WTC11 (cell line): ENCODE measurements at regions not wholly inside any gene's neighbourhood (a gene's known extent, or its start where the extent isn't known, plus 50 kb on each side); places are given as distances from the start of the nearest gene placed in this dataset.

Experiments used
- ESRRA ChIP-seq: sonication (generic); formaldehyde crosslinking; IDR thresholded peaks from 2 replicates; pipeline ENCODE4 v1.8.1; 2022; ENCODE audit warnings: mild to moderate bottlenecking, missing genetic modification reagents, borderline replicate concordance
- FOXJ3 ChIP-seq: sonication (generic); formaldehyde crosslinking; IDR thresholded peaks from 2 replicates; pipeline ENCODE4 v1.9.0; 2021; ENCODE audit warnings: missing genetic modification reagents, mild to moderate bottlenecking, borderline replicate concordance
- GABPB1 ChIP-seq: sonication (generic); formaldehyde crosslinking; IDR thresholded peaks from 2 replicates; pipeline ENCODE4 v1.8.1; 2023; ENCODE audit warnings: mild to moderate bottlenecking, missing genetic modification reagents
- GTF2I ChIP-seq: fragments of 250-450 bp; sonication (Bioruptor Pico); conservative IDR thresholded peaks from 2 replicates; pipeline ENCODE4 v1.4.0; 2021; ENCODE audit warnings: mild to moderate bottlenecking
- RELA ChIP-seq: sonication (generic); formaldehyde crosslinking; IDR thresholded peaks from 2 replicates; pipeline ENCODE4 v1.8.1; 2022; ENCODE audit warnings: missing genetic modification reagents, mild to moderate bottlenecking, borderline replicate concordance
- SOX15 ChIP-seq: fragments of 250-450 bp; sonication (Bioruptor Pico); IDR thresholded peaks from 2 replicates; pipeline ENCODE4 v1.9.0; 2021; ENCODE audit warnings: mild to moderate bottlenecking
- TEAD4 ChIP-seq: sonication (generic); formaldehyde crosslinking; IDR thresholded peaks from 2 replicates; pipeline ENCODE4 v1.8.0; 2022; ENCODE audit warnings: mild to moderate bottlenecking, missing genetic modification reagents
- ZNF232 ChIP-seq: sonication (generic); formaldehyde crosslinking; IDR thresholded peaks from 2 replicates; pipeline ENCODE4 v1.8.0; 2022; ENCODE audit warnings: mild to moderate bottlenecking, missing genetic modification reagents
- TF ChIP-seq, protein P1 (sequence below): fragments of 200-600 bp; IDR thresholded peaks from 2 replicates; pipeline ENCODE4 v1.8.0; 2022; ENCODE audit warnings: antibody characterized with exemption
- TF ChIP-seq, protein P2 (sequence below): sonication (generic); formaldehyde crosslinking; IDR thresholded peaks from 2 replicates; pipeline ENCODE4 v1.8.1; 2023; ENCODE audit warnings: mild to moderate bottlenecking, missing genetic modification reagents, borderline replicate concordance
- TF ChIP-seq, protein P3 (sequence below): sonication (generic); formaldehyde crosslinking; conservative IDR thresholded peaks from 2 replicates; pipeline ENCODE4 v1.8.1; 2022; ENCODE audit warnings: mild to moderate bottlenecking, missing genetic modification reagents
- TF ChIP-seq, protein P4 (sequence below): sonication (generic); formaldehyde crosslinking; IDR thresholded peaks from 2 replicates; pipeline ENCODE4 v1.8.1; 2023; ENCODE audit warnings: mild to moderate bottlenecking, missing genetic modification reagents

DNA sequence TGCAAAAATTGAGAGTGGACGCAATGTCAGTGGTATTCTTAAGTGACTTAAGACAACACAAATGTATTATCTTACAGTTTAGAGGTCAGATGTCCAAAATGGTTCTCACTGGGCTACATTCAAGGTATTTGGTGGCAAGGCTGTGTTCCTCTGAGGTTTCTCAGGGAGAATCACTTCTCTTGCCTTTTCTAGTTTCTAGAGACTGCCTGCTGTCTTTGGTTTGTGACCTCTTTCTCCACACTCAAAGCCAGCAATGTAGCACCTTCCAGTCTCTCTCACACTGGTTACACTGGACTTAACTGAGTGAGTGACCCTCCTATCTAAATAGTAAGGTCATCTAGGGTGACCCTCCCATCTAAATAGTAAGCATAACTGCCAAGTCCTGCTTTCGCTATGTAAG lies 613.2 kb upstream of the COBL start:
- TF ChIP-seq, protein P1, sequence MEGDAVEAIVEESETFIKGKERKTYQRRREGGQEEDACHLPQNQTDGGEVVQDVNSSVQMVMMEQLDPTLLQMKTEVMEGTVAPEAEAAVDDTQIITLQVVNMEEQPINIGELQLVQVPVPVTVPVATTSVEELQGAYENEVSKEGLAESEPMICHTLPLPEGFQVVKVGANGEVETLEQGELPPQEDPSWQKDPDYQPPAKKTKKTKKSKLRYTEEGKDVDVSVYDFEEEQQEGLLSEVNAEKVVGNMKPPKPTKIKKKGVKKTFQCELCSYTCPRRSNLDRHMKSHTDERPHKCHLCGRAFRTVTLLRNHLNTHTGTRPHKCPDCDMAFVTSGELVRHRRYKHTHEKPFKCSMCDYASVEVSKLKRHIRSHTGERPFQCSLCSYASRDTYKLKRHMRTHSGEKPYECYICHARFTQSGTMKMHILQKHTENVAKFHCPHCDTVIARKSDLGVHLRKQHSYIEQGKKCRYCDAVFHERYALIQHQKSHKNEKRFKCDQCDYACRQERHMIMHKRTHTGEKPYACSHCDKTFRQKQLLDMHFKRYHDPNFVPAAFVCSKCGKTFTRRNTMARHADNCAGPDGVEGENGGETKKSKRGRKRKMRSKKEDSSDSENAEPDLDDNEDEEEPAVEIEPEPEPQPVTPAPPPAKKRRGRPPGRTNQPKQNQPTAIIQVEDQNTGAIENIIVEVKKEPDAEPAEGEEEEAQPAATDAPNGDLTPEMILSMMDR = no peak
- no peak for TF ChIP-seq FOXJ3 (CRISPR knock-in tag)
- TF ChIP-seq TEAD4 = no peak
- TF ChIP-seq, protein P2, sequence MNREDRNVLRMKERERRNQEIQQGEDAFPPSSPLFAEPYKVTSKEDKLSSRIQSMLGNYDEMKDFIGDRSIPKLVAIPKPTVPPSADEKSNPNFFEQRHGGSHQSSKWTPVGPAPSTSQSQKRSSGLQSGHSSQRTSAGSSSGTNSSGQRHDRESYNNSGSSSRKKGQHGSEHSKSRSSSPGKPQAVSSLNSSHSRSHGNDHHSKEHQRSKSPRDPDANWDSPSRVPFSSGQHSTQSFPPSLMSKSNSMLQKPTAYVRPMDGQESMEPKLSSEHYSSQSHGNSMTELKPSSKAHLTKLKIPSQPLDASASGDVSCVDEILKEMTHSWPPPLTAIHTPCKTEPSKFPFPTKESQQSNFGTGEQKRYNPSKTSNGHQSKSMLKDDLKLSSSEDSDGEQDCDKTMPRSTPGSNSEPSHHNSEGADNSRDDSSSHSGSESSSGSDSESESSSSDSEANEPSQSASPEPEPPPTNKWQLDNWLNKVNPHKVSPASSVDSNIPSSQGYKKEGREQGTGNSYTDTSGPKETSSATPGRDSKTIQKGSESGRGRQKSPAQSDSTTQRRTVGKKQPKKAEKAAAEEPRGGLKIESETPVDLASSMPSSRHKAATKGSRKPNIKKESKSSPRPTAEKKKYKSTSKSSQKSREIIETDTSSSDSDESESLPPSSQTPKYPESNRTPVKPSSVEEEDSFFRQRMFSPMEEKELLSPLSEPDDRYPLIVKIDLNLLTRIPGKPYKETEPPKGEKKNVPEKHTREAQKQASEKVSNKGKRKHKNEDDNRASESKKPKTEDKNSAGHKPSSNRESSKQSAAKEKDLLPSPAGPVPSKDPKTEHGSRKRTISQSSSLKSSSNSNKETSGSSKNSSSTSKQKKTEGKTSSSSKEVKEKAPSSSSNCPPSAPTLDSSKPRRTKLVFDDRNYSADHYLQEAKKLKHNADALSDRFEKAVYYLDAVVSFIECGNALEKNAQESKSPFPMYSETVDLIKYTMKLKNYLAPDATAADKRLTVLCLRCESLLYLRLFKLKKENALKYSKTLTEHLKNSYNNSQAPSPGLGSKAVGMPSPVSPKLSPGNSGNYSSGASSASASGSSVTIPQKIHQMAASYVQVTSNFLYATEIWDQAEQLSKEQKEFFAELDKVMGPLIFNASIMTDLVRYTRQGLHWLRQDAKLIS (CRISPR knock-in tag) = no peak
- TF ChIP-seq GABPB1 (CRISPR knock-in tag) = no peak
- TF ChIP-seq, protein P3, sequence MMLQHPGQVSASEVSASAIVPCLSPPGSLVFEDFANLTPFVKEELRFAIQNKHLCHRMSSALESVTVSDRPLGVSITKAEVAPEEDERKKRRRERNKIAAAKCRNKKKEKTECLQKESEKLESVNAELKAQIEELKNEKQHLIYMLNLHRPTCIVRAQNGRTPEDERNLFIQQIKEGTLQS = no peak
- no peak for TF ChIP-seq RELA (CRISPR knock-in tag)
- TF ChIP-seq, protein P4, sequence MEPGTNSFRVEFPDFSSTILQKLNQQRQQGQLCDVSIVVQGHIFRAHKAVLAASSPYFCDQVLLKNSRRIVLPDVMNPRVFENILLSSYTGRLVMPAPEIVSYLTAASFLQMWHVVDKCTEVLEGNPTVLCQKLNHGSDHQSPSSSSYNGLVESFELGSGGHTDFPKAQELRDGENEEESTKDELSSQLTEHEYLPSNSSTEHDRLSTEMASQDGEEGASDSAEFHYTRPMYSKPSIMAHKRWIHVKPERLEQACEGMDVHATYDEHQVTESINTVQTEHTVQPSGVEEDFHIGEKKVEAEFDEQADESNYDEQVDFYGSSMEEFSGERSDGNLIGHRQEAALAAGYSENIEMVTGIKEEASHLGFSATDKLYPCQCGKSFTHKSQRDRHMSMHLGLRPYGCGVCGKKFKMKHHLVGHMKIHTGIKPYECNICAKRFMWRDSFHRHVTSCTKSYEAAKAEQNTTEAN (CRISPR knock-in tag) = no peak
- TF ChIP-seq GTF2I (CRISPR knock-in tag) = no peak
- no peak for TF ChIP-seq ZNF232 (CRISPR knock-in tag)
- TF ChIP-seq SOX15 (CRISPR knock-in tag) = no peak
- TF ChIP-seq ESRRA (CRISPR knock-in tag) = no peak
